ENCODE measurements at regions not wholly inside any gene's neighbourhood (a gene's known extent, or its start where the extent isn't known, plus 50 kb on each side); places are given as distances from the start of the nearest gene placed in this dataset.
"Not testable (repeated sequence)": the region's sequence is repeated elsewhere in the genome, so short reads cannot be mapped to it uniquely, and the experiment has no call there.

- DNase-seq = no peak
These were observed 133.7 kb downstream of the PXDC1 start for GRCh38 chr6:3617681-3618311.

GRCh38 chr6:3617192-3617631, 134.3 kb downstream of the PXDC1 start:
- no peak for DNase-seq

GRCh38 chr6:3616565-3617176, 134.8 kb downstream of the PXDC1 start:
- no peak for DNase-seq

- no peak for DNase-seq
These were observed 135.8 kb downstream of the PXDC1 start for GRCh38 chr6:3615391-3616380.

GRCh38 chr6:3614918-3615317, 136.6 kb downstream of the PXDC1 start:
- DNase-seq = no peak

GRCh38 chr6:3613565-3613964, 137.9 kb downstream of the PXDC1 start:
- not testable (repeated sequence) for DNase-seq

GRCh38 chr6:3612341-3613041, 139.0 kb downstream of the PXDC1 start:
- no peak for DNase-seq

GRCh38 chr6:3610921-3611320, 140.6 kb downstream of the PXDC1 start:
- no peak for DNase-seq

GRCh38 chr6:3610206-3610605, 141.3 kb downstream of the PXDC1 start:
- no peak for DNase-seq

- no peak for DNase-seq
These were observed 142.1 kb downstream of the PXDC1 start for GRCh38 chr6:3609388-3609787.

GRCh38 chr6:3608159-3608558, 143.4 kb downstream of the PXDC1 start:
- DNase-seq = no peak

GRCh38 chr6:3607599-3607998, 143.9 kb downstream of the PXDC1 start:
- DNase-seq = no peak

GRCh38 chr6:3607171-3607570, 144.3 kb downstream of the PXDC1 start:
- no peak for DNase-seq

GRCh38 chr6:3603340-3604130, 146.7 kb upstream of the SLC22A23 start:
- DNase-seq = no peak

- DNase-seq = no peak
These were observed 144.7 kb upstream of the SLC22A23 start for GRCh38 chr6:3601570-3601969.

GRCh38 chr6:3597500-3598064, 140.7 kb upstream of the SLC22A23 start:
- no peak for DNase-seq

- DNase-seq = no peak
These were observed 139.9 kb upstream of the SLC22A23 start for GRCh38 chr6:3596766-3597165.

GRCh38 chr6:3594201-3594600, 137.4 kb upstream of the SLC22A23 start:
- DNase-seq = no peak

GRCh38 chr6:3593161-3593560, 136.3 kb upstream of the SLC22A23 start:
- DNase-seq = no peak

GRCh38 chr6:3592371-3592941, 135.6 kb upstream of the SLC22A23 start:
- no peak for DNase-seq

GRCh38 chr6:3591970-3592369, 135.1 kb upstream of the SLC22A23 start:
- DNase-seq = no peak
